ENCODE measurements at regions not wholly inside any gene's neighbourhood (a gene's known extent, or its start where the extent isn't known, plus 50 kb on each side); places are given as distances from the start of the nearest gene placed in this dataset.

- no peak for TF ChIP-seq CTCF (IDR thresholded peaks at IDR 0.05; ENCODE audit: insufficient read depth, low read length, poor library complexity, severe bottlenecking)
- no peak for TF ChIP-seq EZH2phosphoT487 (conservative IDR thresholded peaks at IDR 0.05; ENCODE audit: low read length)
These were observed 59.2 kb upstream of the ACTRT2 start for GRCh38 chr1:2962061-2962460.

Data from SU-DHL-6 (cell line).